Keratinocyte (primary cell): ENCODE measurements at regions not wholly inside any gene's neighbourhood (a gene's known extent, or its start where the extent isn't known, plus 50 kb on each side); places are given as distances from the start of the nearest gene placed in this dataset.

Source experiments
- EZH2 ChIP-seq: IDR thresholded peaks from one replicate; pipeline ENCODE4 v1.6.1; 2012; ENCODE audit warnings: inconsistent platforms, mild to moderate bottlenecking, low read length, moderate library complexity
- TF ChIP-seq, protein P1 (sequence below), 3 experiments: IDR thresholded peaks in 1 of 3; conservative IDR thresholded peaks in 1 of 3; optimal IDR thresholded peaks in 1 of 3; 2 replicates in 2 of 3; 3 replicates in 1 of 3; pipeline versions ENCODE3 to v1.5.1; 2011; ENCODE audit warnings: low read length in 3 of 3, mild to moderate bottlenecking in 3 of 3, moderate library complexity in 2 of 3, control low read depth in 1 of 3, inconsistent platforms in 1 of 3; ENCODE audit not compliant: insufficient read depth in 2 of 3; ENCODE audit errors: extremely low read depth in 1 of 3

DNA sequence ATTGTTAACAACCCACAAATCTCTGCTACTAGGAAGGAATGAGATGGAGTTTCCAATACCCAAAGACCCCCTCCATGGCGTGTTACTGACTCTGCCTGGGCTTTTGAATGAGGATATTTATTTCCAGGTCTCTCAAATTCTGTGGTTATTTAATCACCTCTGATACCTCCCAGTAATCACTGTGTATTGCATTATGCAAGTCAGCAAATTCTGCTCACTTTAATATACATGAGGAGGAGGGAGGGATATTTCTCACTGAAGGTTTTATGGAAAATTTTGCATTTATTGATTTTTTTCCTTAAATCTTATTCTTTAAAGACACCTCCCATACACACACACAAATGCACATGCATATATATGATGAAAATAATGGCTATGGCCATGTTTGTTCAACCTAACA lies 962.9 kb downstream of the VRK1 start:
- TF ChIP-seq, protein P1, sequence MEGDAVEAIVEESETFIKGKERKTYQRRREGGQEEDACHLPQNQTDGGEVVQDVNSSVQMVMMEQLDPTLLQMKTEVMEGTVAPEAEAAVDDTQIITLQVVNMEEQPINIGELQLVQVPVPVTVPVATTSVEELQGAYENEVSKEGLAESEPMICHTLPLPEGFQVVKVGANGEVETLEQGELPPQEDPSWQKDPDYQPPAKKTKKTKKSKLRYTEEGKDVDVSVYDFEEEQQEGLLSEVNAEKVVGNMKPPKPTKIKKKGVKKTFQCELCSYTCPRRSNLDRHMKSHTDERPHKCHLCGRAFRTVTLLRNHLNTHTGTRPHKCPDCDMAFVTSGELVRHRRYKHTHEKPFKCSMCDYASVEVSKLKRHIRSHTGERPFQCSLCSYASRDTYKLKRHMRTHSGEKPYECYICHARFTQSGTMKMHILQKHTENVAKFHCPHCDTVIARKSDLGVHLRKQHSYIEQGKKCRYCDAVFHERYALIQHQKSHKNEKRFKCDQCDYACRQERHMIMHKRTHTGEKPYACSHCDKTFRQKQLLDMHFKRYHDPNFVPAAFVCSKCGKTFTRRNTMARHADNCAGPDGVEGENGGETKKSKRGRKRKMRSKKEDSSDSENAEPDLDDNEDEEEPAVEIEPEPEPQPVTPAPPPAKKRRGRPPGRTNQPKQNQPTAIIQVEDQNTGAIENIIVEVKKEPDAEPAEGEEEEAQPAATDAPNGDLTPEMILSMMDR (optimal IDR thresholded peaks at IDR 0.05 in 1 of 3, IDR thresholded peaks at IDR 0.05 in 1 of 3, conservative IDR thresholded peaks at IDR 0.05 in 1 of 3; ENCODE audit: extremely low read depth in 1 of 3, insufficient read depth in 2 of 3, low read length in 3 of 3) = no peak
- TF ChIP-seq EZH2 = no peak
